ENCODE measurements at regions not wholly inside any gene's neighbourhood (a gene's known extent, or its start where the extent isn't known, plus 50 kb on each side); places are given as distances from the start of the nearest gene placed in this dataset.

DNA sequence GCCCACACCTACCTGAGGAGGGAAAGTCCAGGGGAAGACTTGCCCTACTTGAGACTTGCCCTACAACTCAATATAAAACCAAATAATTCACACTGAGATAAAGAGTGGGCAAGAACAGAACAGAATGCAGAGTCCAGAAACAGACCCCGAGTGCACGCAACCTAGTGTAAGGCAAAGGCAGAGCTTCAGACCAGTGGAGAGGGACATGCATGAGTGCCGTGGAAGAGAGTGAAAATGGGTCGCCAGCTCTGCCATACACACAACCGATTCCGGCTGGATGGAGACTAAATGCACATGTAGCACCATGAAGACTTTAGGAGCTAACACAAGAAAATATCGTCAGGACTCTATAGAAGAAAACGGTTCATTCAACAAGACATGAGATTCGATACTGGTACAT, 58.8 kb upstream of the CST7 start:
- Histone ChIP-seq H3K27ac (ENCODE audit: extremely low read depth, low read depth, low read length) (no peak overlapping the region), H3K4me1 (replicated peaks in 1 of 2; ENCODE audit: control insufficient read depth in 2 of 2, insufficient read depth in 2 of 2, low read length in 2 of 2) (no peaks in the 10 kb centered on the region), H3K27me3 (ENCODE audit: control insufficient read depth in 2 of 2, insufficient read depth in 2 of 2, low read length in 2 of 2) (peaks cover 0 to 5% of the 10 kb centered on the region in 2 experiments; a peak in 1 of 5 replicates), H3K4me3 (no peak overlapping the region), H3K79me2 (ENCODE audit: control insufficient read depth, insufficient read depth, low read length) (no peaks in the 10 kb centered on the region), H3K9me3 (replicated peaks; ENCODE audit: control insufficient read depth, insufficient read depth, low read depth, low read length) (no peaks in the 10 kb centered on the region), H2AFZ (ENCODE audit: low read depth, low read length) (no peak overlapping the region), H3K36me3 (ENCODE audit: control insufficient read depth, insufficient read depth, low read length) (no peaks in the 10 kb centered on the region), H3K9me1 (ENCODE audit: control insufficient read depth, insufficient read depth, low read length) (no peaks in the 10 kb centered on the region), H4K20me1 (replicated peaks; ENCODE audit: control insufficient read depth, insufficient read depth, low read length) (no peaks in the 10 kb centered on the region), H3K4me2 (ENCODE audit: insufficient read depth, low read length) (no peak overlapping the region), H3K9ac (ENCODE audit: insufficient read depth in 1 of 2, low read depth in 2 of 2, low read length in 2 of 2) (no peak overlapping the region)
- in situ Hi-C loops (cut with MboI) (no loop called here), intact Hi-C loops (cut with micrococcal nuclease) (no loop called here)
- CTCF ChIA-PET (ENCODE audit: low intra/inter-chr PET ratio), result no interaction called here
- FAIRE-seq, result no peak
- BruUV-seq (replicated peaks), result no TSS peak
- POLR2A ChIA-PET, result interaction anchor here (0.6 kb wide), 1 partner anchor 109 kb away, joined by 3 read pairs; no protein-coding TSS in a partner anchor
- no peak for ATAC-seq
- 2% methylated on average over 9 of the region's 9 CpGs for WGBS (ENCODE audit: insufficient coverage, low coverage, missing lambda C conversion rate)
- TF ChIP-seq ZNF146 (CRISPR knock-in tag; IDR thresholded peaks at IDR 0.05; ENCODE audit: unreplicated experiment) (no peak), PHF21A (IDR thresholded peaks at IDR 0.05; ENCODE audit: borderline replicate concordance, low read depth) (no peak), HNRNPUL1 (IDR thresholded peaks at IDR 0.05; ENCODE audit: low read length) (no peak), HNRNPH1 (optimal IDR thresholded peaks at IDR 0.05; ENCODE audit: low read depth, low read length) (no peak), ZNF551 (CRISPR knock-in tag; IDR thresholded peaks at IDR 0.05) (no peak), HLTF (IDR thresholded peaks at IDR 0.05) (no peak)
- TF ChIP-seq, protein P1, sequence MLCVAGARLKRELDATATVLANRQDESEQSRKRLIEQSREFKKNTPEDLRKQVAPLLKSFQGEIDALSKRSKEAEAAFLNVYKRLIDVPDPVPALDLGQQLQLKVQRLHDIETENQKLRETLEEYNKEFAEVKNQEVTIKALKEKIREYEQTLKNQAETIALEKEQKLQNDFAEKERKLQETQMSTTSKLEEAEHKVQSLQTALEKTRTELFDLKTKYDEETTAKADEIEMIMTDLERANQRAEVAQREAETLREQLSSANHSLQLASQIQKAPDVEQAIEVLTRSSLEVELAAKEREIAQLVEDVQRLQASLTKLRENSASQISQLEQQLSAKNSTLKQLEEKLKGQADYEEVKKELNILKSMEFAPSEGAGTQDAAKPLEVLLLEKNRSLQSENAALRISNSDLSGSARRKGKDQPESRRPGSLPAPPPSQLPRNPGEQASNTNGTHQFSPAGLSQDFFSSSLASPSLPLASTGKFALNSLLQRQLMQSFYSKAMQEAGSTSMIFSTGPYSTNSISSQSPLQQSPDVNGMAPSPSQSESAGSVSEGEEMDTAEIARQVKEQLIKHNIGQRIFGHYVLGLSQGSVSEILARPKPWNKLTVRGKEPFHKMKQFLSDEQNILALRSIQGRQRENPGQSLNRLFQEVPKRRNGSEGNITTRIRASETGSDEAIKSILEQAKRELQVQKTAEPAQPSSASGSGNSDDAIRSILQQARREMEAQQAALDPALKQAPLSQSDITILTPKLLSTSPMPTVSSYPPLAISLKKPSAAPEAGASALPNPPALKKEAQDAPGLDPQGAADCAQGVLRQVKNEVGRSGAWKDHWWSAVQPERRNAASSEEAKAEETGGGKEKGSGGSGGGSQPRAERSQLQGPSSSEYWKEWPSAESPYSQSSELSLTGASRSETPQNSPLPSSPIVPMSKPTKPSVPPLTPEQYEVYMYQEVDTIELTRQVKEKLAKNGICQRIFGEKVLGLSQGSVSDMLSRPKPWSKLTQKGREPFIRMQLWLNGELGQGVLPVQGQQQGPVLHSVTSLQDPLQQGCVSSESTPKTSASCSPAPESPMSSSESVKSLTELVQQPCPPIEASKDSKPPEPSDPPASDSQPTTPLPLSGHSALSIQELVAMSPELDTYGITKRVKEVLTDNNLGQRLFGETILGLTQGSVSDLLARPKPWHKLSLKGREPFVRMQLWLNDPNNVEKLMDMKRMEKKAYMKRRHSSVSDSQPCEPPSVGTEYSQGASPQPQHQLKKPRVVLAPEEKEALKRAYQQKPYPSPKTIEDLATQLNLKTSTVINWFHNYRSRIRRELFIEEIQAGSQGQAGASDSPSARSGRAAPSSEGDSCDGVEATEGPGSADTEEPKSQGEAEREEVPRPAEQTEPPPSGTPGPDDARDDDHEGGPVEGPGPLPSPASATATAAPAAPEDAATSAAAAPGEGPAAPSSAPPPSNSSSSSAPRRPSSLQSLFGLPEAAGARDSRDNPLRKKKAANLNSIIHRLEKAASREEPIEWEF (CRISPR knock-in tag; IDR thresholded peaks at IDR 0.05), result no peak
- DNase-seq (ENCODE audit: extremely low read depth in 1 of 4, low spot score in 3 of 4), result no peak
